ENCODE measurements at regions not wholly inside any gene's neighbourhood (a gene's known extent, or its start where the extent isn't known, plus 50 kb on each side); places are given as distances from the start of the nearest gene placed in this dataset.

GRCh38 chr5:143663872-143664271, 148.1 kb upstream of the HMHB1 start:
- TF ChIP-seq, protein P1, sequence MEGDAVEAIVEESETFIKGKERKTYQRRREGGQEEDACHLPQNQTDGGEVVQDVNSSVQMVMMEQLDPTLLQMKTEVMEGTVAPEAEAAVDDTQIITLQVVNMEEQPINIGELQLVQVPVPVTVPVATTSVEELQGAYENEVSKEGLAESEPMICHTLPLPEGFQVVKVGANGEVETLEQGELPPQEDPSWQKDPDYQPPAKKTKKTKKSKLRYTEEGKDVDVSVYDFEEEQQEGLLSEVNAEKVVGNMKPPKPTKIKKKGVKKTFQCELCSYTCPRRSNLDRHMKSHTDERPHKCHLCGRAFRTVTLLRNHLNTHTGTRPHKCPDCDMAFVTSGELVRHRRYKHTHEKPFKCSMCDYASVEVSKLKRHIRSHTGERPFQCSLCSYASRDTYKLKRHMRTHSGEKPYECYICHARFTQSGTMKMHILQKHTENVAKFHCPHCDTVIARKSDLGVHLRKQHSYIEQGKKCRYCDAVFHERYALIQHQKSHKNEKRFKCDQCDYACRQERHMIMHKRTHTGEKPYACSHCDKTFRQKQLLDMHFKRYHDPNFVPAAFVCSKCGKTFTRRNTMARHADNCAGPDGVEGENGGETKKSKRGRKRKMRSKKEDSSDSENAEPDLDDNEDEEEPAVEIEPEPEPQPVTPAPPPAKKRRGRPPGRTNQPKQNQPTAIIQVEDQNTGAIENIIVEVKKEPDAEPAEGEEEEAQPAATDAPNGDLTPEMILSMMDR (IDR thresholded peaks at IDR 0.05): no peak
- no peak for TF ChIP-seq POLR2AphosphoS5 (IDR thresholded peaks at IDR 0.05; ENCODE audit: insufficient read depth in 1 of 2, low read depth in 1 of 2)
